H1 (cell line): ENCODE measurements at regions not wholly inside any gene's neighbourhood (a gene's known extent, or its start where the extent isn't known, plus 50 kb on each side); places are given as distances from the start of the nearest gene placed in this dataset.

Source experiments
- CTCF ChIA-PET: fragments of 300-600 bp; sonication (Branson Sonifier 250); formaldehyde crosslinking; loops from one replicate; lab custom pipeline; 2021; ENCODE audit not compliant: partially characterized antibody; lab: Charles Lee
- POLR2A ChIA-PET: fragments of 300-600 bp; sonication (Branson Sonifier 250); formaldehyde crosslinking; loops from one replicate; lab custom pipeline; 2021; ENCODE audit warnings: inconsistent platforms; ENCODE audit not compliant: partially characterized antibody; lab: Charles Lee
- DNase-seq, 2 experiments: peaks; one replicate each; pipeline versions ENCODE4 v3.0.0 to v3.0.0-alpha.2; 2010 to 2022; ENCODE audit warnings: low spot score in 2 of 2, low read depth in 1 of 2, mixed read lengths in 1 of 2
- FAIRE-seq: peaks from 2 replicates; lab custom pipeline; 2011; peaks lifted over from hg19 to GRCh38; lab: Jason Lieb, UNC
- H2AFZ ChIP-seq: 2 replicates; pipeline ENCODE4 v1.8.1; 2012; ENCODE audit warnings: low read length, inconsistent platforms
- H2AK5ac ChIP-seq: 2 replicates; pipeline ENCODE4 v1.6.1; 2013; ENCODE audit warnings: low read depth, low read length
- H2BK120ac ChIP-seq: replicated peaks from 2 replicates; pipeline ENCODE3; 2013; ENCODE audit warnings: low read depth, low read length, inconsistent platforms
- H2BK12ac ChIP-seq: 2 replicates; pipeline ENCODE4 v1.6.1; 2013; ENCODE audit warnings: low read depth, low read length
- H2BK15ac ChIP-seq: 2 replicates; pipeline ENCODE4 v1.6.1; 2013; ENCODE audit warnings: low read length
- H2BK20ac ChIP-seq: 2 replicates; pipeline ENCODE4 v1.6.1; 2013; ENCODE audit warnings: low read length
- H2BK5ac ChIP-seq: 2 replicates; pipeline ENCODE4 v1.6.1; 2013; ENCODE audit warnings: low read depth, low read length
- H3K14ac ChIP-seq: 2 replicates; pipeline ENCODE4 v1.6.1; 2013; ENCODE audit warnings: inconsistent platforms; ENCODE audit not compliant: insufficient read length
- H3K18ac ChIP-seq: 2 replicates; pipeline ENCODE4 v1.6.1; 2013; ENCODE audit warnings: low read length; ENCODE audit errors: extremely low read depth
- H3K23ac ChIP-seq: 2 replicates; pipeline ENCODE4 v1.6.1; 2013; ENCODE audit warnings: inconsistent platforms; ENCODE audit not compliant: insufficient read length
- H3K23me2 ChIP-seq: 2 replicates; pipeline ENCODE4 v1.6.1; 2013; ENCODE audit warnings: low read depth, low read length
- H3K27ac ChIP-seq: 2 replicates; pipeline ENCODE4 v1.6.1; 2011; ENCODE audit warnings: low read depth, low read length, inconsistent platforms
- H3K27me3 ChIP-seq, 4 experiments: replicated peaks in 1 of 4; 1 replicate in 1 of 4; 2 replicates in 3 of 4; pipeline versions ENCODE4 v1.6.1 to v1.8.1; 2011 to 2013; ENCODE audit warnings: low read length in 3 of 4, mild to moderate bottlenecking in 3 of 4, inconsistent platforms in 2 of 4, mixed read lengths in 2 of 4, moderate library complexity in 1 of 4; ENCODE audit not compliant: control insufficient read depth in 3 of 4, insufficient read depth in 3 of 4; ENCODE audit errors: extremely low read depth in 1 of 4
- H3K36me3 ChIP-seq, 4 experiments: 2 replicates each; pipeline versions ENCODE4 v1.6.1 to v1.8.1; 2011 to 2013; ENCODE audit warnings: mild to moderate bottlenecking in 4 of 4, low read length in 3 of 4, moderate library complexity in 2 of 4, control low read depth in 1 of 4, inconsistent platforms in 1 of 4; ENCODE audit not compliant: insufficient read depth in 4 of 4, control insufficient read depth in 2 of 4
- H3K4ac ChIP-seq: replicated peaks from 2 replicates; pipeline ENCODE3; 2013; ENCODE audit warnings: low read length, low read depth, mixed read lengths, inconsistent platforms; ENCODE audit not compliant: insufficient read length
- H3K4me1 ChIP-seq, 4 experiments: replicated peaks in 1 of 4; 1 replicate in 1 of 4; 2 replicates in 3 of 4; pipeline versions ENCODE4 v1.6.1 to v1.8.1; 2011 to 2013; ENCODE audit warnings: low read length in 3 of 4, inconsistent platforms in 2 of 4, mixed read lengths in 1 of 4; ENCODE audit not compliant: insufficient read depth in 4 of 4, control insufficient read depth in 3 of 4
- H3K4me2 ChIP-seq, 2 experiments: 2 replicates each; pipeline versions ENCODE4 v1.6.1 to v1.8.1; 2011 to 2013; ENCODE audit warnings: low read depth in 2 of 2, low read length in 2 of 2, control low read depth in 1 of 2, inconsistent platforms in 1 of 2, mild to moderate bottlenecking in 1 of 2; ENCODE audit not compliant: insufficient read depth in 1 of 2
- H3K4me3 ChIP-seq, 4 experiments: fragments of 200-600, 300-600 bp in 1 of 4; sonication (generic), shearing (Covaris generic), sonication (Bioruptor Twin) in 1 of 4; 2 replicates each; pipeline versions ENCODE4 v1.5.1 to v1.8.1; 2011 to 2016; ENCODE audit warnings: low read length in 4 of 4, low read depth in 3 of 4, control low read depth in 2 of 4, inconsistent platforms in 2 of 4, mild to moderate bottlenecking in 2 of 4, mixed read lengths in 1 of 4, moderate library complexity in 1 of 4; ENCODE audit not compliant: insufficient read depth in 2 of 4; ENCODE audit errors: extremely low read depth in 1 of 4
- H3K56ac ChIP-seq: replicated peaks from 2 replicates; pipeline ENCODE3; 2013; ENCODE audit warnings: low read depth, mild to moderate bottlenecking, mixed read lengths, low read length, inconsistent platforms; ENCODE audit not compliant: insufficient read length
- H3K79me1 ChIP-seq: 2 replicates; pipeline ENCODE4 v1.6.1; 2013; ENCODE audit warnings: low read depth, low read length, control low read depth
- H3K79me2 ChIP-seq, 2 experiments: 2 replicates each; pipeline versions ENCODE4 v1.6.1 to v1.8.1; 2012 to 2013; ENCODE audit warnings: low read length in 2 of 2, mild to moderate bottlenecking in 2 of 2, inconsistent platforms in 1 of 2; ENCODE audit not compliant: insufficient read depth in 2 of 2, control insufficient read depth in 1 of 2
- H3K9ac ChIP-seq, 4 experiments: replicated peaks in 1 of 4; 1 replicate in 1 of 4; 2 replicates in 3 of 4; pipeline versions ENCODE4 v1.6.1 to v1.8.1; 2011 to 2013; ENCODE audit warnings: low read depth in 3 of 4, low read length in 3 of 4, control low read depth in 2 of 4, mild to moderate bottlenecking in 2 of 4, moderate library complexity in 2 of 4, inconsistent platforms in 1 of 4; ENCODE audit errors: extremely low read depth in 1 of 4
- H3K9me3 ChIP-seq, 2 experiments: 2 replicates each; pipeline versions ENCODE4 v1.6.1 to v1.8.1; 2012 to 2013; ENCODE audit warnings: mild to moderate bottlenecking in 2 of 2, moderate library complexity in 2 of 2, control low read depth in 1 of 2, inconsistent platforms in 1 of 2, low read depth in 1 of 2, low read length in 1 of 2, mixed read lengths in 1 of 2; ENCODE audit not compliant: insufficient read depth in 2 of 2
- H4K20me1 ChIP-seq, 2 experiments: replicated peaks in 1 of 2; 2 replicates each; pipeline versions ENCODE3 to v1.8.1; 2011 to 2013; ENCODE audit warnings: inconsistent platforms in 2 of 2, low read length in 2 of 2, mild to moderate bottlenecking in 1 of 2; ENCODE audit not compliant: insufficient read depth in 2 of 2, control insufficient read depth in 1 of 2
- H4K5ac ChIP-seq: 2 replicates; pipeline ENCODE4 v1.6.1; 2013; ENCODE audit warnings: low read length, low read depth, mixed read lengths, inconsistent platforms; ENCODE audit not compliant: insufficient read length
- H4K8ac ChIP-seq: 2 replicates; pipeline ENCODE4 v1.8.0; 2013; ENCODE audit warnings: mild to moderate bottlenecking, moderate library complexity, low read length, inconsistent platforms; ENCODE audit not compliant: insufficient read depth; ENCODE audit errors: extremely low read depth
- H4K91ac ChIP-seq: replicated peaks from 2 replicates; pipeline ENCODE3; 2013; ENCODE audit warnings: low read length, mixed read lengths, inconsistent platforms; ENCODE audit not compliant: insufficient read length
- ATF3 ChIP-seq: IDR thresholded peaks from 2 replicates; pipeline ENCODE4 v1.6.1; 2011; ENCODE audit warnings: low read depth, mild to moderate bottlenecking, low read length; ENCODE audit not compliant: insufficient read depth
- CHD1 ChIP-seq: IDR thresholded peaks from 2 replicates; pipeline ENCODE4 v1.6.1; 2012; ENCODE audit warnings: low read depth, low read length, improper control_type of control experiment
- CHD2 ChIP-seq: IDR thresholded peaks from 2 replicates; pipeline ENCODE4 v1.6.1; 2012; ENCODE audit warnings: low read length, improper control_type of control experiment
- FOSL1 ChIP-seq: IDR thresholded peaks from 2 replicates; pipeline ENCODE4 v1.6.1; 2011; ENCODE audit warnings: mild to moderate bottlenecking, low read depth, low read length, moderate library complexity; ENCODE audit not compliant: insufficient read depth
- MAFK ChIP-seq: IDR thresholded peaks from 2 replicates; pipeline ENCODE4 v1.6.1; 2012; ENCODE audit warnings: low read depth, mild to moderate bottlenecking, improper control_type of control experiment, low read length
- PHF8 ChIP-seq: fragments of 200-600 bp; sonication (generic); conservative IDR thresholded peaks from 2 replicates; pipeline ENCODE4 v1.7.1; 2012; ENCODE audit warnings: low read depth, mild to moderate bottlenecking, inconsistent platforms, low read length, moderate library complexity
- RNF2 ChIP-seq: fragments of 200-900, 300-1000 bp; sonication (generic); IDR thresholded peaks from 2 replicates; pipeline ENCODE4 v1.7.1; 2016; ENCODE audit warnings: borderline replicate concordance, low read depth, mild to moderate bottlenecking, antibody characterized with exemption, low read length; ENCODE audit not compliant: poor library complexity, severe bottlenecking; ENCODE audit errors: missing control alignments
- SP4 ChIP-seq: IDR thresholded peaks from 2 replicates; pipeline ENCODE4 v1.6.1; 2012; ENCODE audit warnings: low read length, inconsistent platforms
- TAF1 ChIP-seq: IDR thresholded peaks from 2 replicates; pipeline ENCODE4 v1.6.1; 2011; ENCODE audit warnings: mild to moderate bottlenecking, low read depth, low read length
- YY1 ChIP-seq: IDR thresholded peaks from 2 replicates; pipeline ENCODE4 v1.6.1; 2011; ENCODE audit warnings: low read depth, mild to moderate bottlenecking, low read length
- WGBS, 2 experiments: shearing (Covaris generic) in 1 of 2; methylation state at CpG; one replicate each; pipeline versions ENCODE4 v1.1.6 to v1.1.7; 2013 to 2015; ENCODE audit warnings: low lambda C conversion rate in 2 of 2, mixed read lengths in 2 of 2, inconsistent platforms in 1 of 2, low coverage in 1 of 2, missing lambda C conversion rate in 1 of 2; ENCODE audit not compliant: insufficient replicate concordance in 2 of 2, insufficient coverage in 1 of 2, insufficient read length in 1 of 2; ENCODE audit errors: extremely low coverage in 1 of 2, missing lambda C conversion rate in 1 of 2; 5-methylcytosine and 5-hydroxymethylcytosine counted together

DNA sequence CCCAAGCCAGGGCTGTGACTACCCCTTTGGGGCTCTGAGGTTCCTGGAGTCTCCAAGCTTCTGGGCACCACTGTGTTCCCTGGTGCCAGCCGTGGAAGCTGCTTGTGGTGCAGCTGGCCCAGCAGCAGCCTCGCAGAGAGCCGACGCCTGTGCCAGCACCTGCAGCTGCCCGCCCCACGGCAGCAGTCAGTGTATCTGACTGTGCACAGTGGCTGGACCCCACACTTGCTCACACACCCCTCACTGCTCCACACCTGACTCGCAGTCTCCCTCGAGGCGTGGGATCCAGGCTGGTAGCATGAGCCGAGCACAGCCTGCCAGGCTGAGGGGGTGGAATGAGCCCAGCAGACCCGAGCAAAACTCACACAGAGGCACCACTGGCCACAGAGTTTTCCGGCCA lies 325.2 kb downstream of the PCNX1 start:
- 91% methylated on average over 11 of the region's 12 CpGs; no CpG with 5 or more reads in 1 of the 2 experiments for WGBS, 2 experiments
- H4K8ac ChIP-seq, result no peak overlapping the region
- no peak overlapping the region for H2BK12ac ChIP-seq

More for the DNA sequence above, 325.2 kb downstream of the PCNX1 start:
- POLR2A ChIA-PET, result no interaction called here
- no peak overlapping the region for H2AFZ ChIP-seq
- no peaks in the 10 kb centered on the region for H3K79me1 ChIP-seq
- no peak overlapping the region for H3K27ac ChIP-seq
- H2BK5ac ChIP-seq, result no peak overlapping the region
- no peaks in the 10 kb centered on the region for H4K20me1 ChIP-seq
- TF ChIP-seq MAFK (no peak), SP4 (no peak), PHF8 (no peak), RNF2 (no peak), TAF1 (no peak), YY1 (no peak), CHD2 (no peak), CHD1 (no peak), FOSL1 (no peak), ATF3 (no peak)
- no peak overlapping the region for H3K4me2 ChIP-seq
- H3K4me1 ChIP-seq, result no peaks in the 10 kb centered on the region; a peak in 1 of 7 replicates
- no peak overlapping the region for H3K4me3 ChIP-seq
- H3K23ac ChIP-seq, result no peak overlapping the region
- no peak overlapping the region for H3K4ac ChIP-seq
- no peak overlapping the region for H2BK120ac ChIP-seq
- DNase-seq (no peak), FAIRE-seq (no peak)
- no peaks in the 10 kb centered on the region for H3K36me3 ChIP-seq
- no peaks in the 10 kb centered on the region for H3K79me2 ChIP-seq
- no peak overlapping the region for H3K18ac ChIP-seq
- H3K27me3 ChIP-seq, result no peaks in the 10 kb centered on the region
- H3K23me2 ChIP-seq, result no peaks in the 10 kb centered on the region
- no peak overlapping the region for H4K91ac ChIP-seq
- H2AK5ac ChIP-seq, result no peak overlapping the region
- H3K56ac ChIP-seq, result no peak overlapping the region
- H3K14ac ChIP-seq, result no peak overlapping the region
- no peak overlapping the region; the same call in 1 of the 2 replicates for H2BK15ac ChIP-seq
- CTCF ChIA-PET, result interaction anchor here (0.6 to 2.7 kb wide), 10 partner anchors 12 to 488 kb away, joined by 3 to 12 read pairs (median 4); no protein-coding TSS in a partner anchor
- no peak overlapping the region for H2BK20ac ChIP-seq
- H3K9ac ChIP-seq, result no peak overlapping the region
- no peaks in the 10 kb centered on the region for H3K9me3 ChIP-seq
- no peak overlapping the region for H4K5ac ChIP-seq
